ENCODE measurements at regions not wholly inside any gene's neighbourhood (a gene's known extent, or its start where the extent isn't known, plus 50 kb on each side); places are given as distances from the start of the nearest gene placed in this dataset.

GRCh38 chr9:3125602-3126405 lies 281.9 kb upstream of the PUM3 start:
- no peaks in the 10 kb centered on the region for H3K9me3 ChIP-seq (ENCODE audit: low read depth)
- H2AFZ ChIP-seq = no peak overlapping the region

GRCh38 chr9:3124001-3124400 lies 280.1 kb upstream of the PUM3 start:
- Histone ChIP-seq H3K27me3 (peaks cover 2% of the 10 kb centered on the region), H3K36me3 (replicated peaks; ENCODE audit: insufficient read depth, low read depth) (no peaks in the 10 kb centered on the region), H3K27ac (no peak overlapping the region), H3K9me2 (replicated peaks; ENCODE audit: insufficient read depth) (no peaks in the 10 kb centered on the region), H3K79me2 (no peaks in the 10 kb centered on the region), H3K4me3 (no peak overlapping the region), H2AFZ (no peak overlapping the region), H3K9me3 (ENCODE audit: low read depth) (no peaks in the 10 kb centered on the region), H4K20me1 (ENCODE audit: insufficient read depth, poor library complexity, severe bottlenecking) (no peaks in the 10 kb centered on the region), H3K4me1 (ENCODE audit: insufficient read depth) (no peaks in the 10 kb centered on the region), H3K4me2 (no peak overlapping the region)
- TF ChIP-seq EZH2phosphoT487 (IDR thresholded peaks at IDR 0.05; ENCODE audit: low read depth, severe bottlenecking, unreplicated experiment) (no peak), EZH2 (IDR thresholded peaks at IDR 0.05; ENCODE audit: borderline replicate concordance) (no peak)
- TF ChIP-seq, protein P1, sequence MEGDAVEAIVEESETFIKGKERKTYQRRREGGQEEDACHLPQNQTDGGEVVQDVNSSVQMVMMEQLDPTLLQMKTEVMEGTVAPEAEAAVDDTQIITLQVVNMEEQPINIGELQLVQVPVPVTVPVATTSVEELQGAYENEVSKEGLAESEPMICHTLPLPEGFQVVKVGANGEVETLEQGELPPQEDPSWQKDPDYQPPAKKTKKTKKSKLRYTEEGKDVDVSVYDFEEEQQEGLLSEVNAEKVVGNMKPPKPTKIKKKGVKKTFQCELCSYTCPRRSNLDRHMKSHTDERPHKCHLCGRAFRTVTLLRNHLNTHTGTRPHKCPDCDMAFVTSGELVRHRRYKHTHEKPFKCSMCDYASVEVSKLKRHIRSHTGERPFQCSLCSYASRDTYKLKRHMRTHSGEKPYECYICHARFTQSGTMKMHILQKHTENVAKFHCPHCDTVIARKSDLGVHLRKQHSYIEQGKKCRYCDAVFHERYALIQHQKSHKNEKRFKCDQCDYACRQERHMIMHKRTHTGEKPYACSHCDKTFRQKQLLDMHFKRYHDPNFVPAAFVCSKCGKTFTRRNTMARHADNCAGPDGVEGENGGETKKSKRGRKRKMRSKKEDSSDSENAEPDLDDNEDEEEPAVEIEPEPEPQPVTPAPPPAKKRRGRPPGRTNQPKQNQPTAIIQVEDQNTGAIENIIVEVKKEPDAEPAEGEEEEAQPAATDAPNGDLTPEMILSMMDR (IDR thresholded peaks at IDR 0.05; ENCODE audit: poor library complexity) = no peak
- no peak for DNase-seq (ENCODE audit: low spot score)
- 7% methylated on average over 2 of the region's 2 CpGs for WGBS (ENCODE audit: low lambda C conversion rate, missing lambda C conversion rate)

More at GRCh38 chr9:3125602-3126405, 281.9 kb upstream of the PUM3 start:
- WGBS (ENCODE audit: low lambda C conversion rate, missing lambda C conversion rate) = 72% methylated on average over 6 of the region's 6 CpGs
- H3K9me2 ChIP-seq (replicated peaks; ENCODE audit: insufficient read depth) = peaks cover 4% of the 10 kb centered on the region
- TF ChIP-seq EZH2 (IDR thresholded peaks at IDR 0.05; ENCODE audit: borderline replicate concordance) = no peak
- TF ChIP-seq, protein P1 (IDR thresholded peaks at IDR 0.05; ENCODE audit: poor library complexity) = no peak
- no peak for TF ChIP-seq EZH2phosphoT487 (IDR thresholded peaks at IDR 0.05; ENCODE audit: low read depth, severe bottlenecking, unreplicated experiment)
- H4K20me1 ChIP-seq (ENCODE audit: insufficient read depth, poor library complexity, severe bottlenecking) = no peaks in the 10 kb centered on the region
- H3K27me3 ChIP-seq = peaks cover 2% of the 10 kb centered on the region
- H3K4me1 ChIP-seq (ENCODE audit: insufficient read depth) = no peaks in the 10 kb centered on the region
- no peak overlapping the region for H3K4me3 ChIP-seq
- no peak for DNase-seq (ENCODE audit: low spot score)
- H3K27ac ChIP-seq = no peak overlapping the region
- peaks cover 6% of the 10 kb centered on the region for H3K36me3 ChIP-seq (replicated peaks; ENCODE audit: insufficient read depth, low read depth)
- no peaks in the 10 kb centered on the region for H3K79me2 ChIP-seq
- no peak overlapping the region for H3K4me2 ChIP-seq

- H3K79me2 ChIP-seq = no peaks in the 10 kb centered on the region
- H3K9me2 ChIP-seq (replicated peaks; ENCODE audit: insufficient read depth) = no peaks in the 10 kb centered on the region
- no peak overlapping the region for H3K4me2 ChIP-seq
- DNase-seq (ENCODE audit: low spot score) = no peak
- H3K9me3 ChIP-seq (ENCODE audit: low read depth) = no peaks in the 10 kb centered on the region
- H3K27ac ChIP-seq = no peak overlapping the region
- H3K4me3 ChIP-seq = no peak overlapping the region
- no peaks in the 10 kb centered on the region for H3K4me1 ChIP-seq (ENCODE audit: insufficient read depth)
- TF ChIP-seq, protein P1 (IDR thresholded peaks at IDR 0.05; ENCODE audit: poor library complexity) = no peak
- no peak for TF ChIP-seq EZH2phosphoT487 (IDR thresholded peaks at IDR 0.05; ENCODE audit: low read depth, severe bottlenecking, unreplicated experiment)
- TF ChIP-seq EZH2 (IDR thresholded peaks at IDR 0.05; ENCODE audit: borderline replicate concordance) = no peak
- H2AFZ ChIP-seq = no peak overlapping the region
- H4K20me1 ChIP-seq (ENCODE audit: insufficient read depth, poor library complexity, severe bottlenecking) = no peaks in the 10 kb centered on the region
- no peaks in the 10 kb centered on the region for H3K27me3 ChIP-seq
- H3K36me3 ChIP-seq (replicated peaks; ENCODE audit: insufficient read depth, low read depth) = no peaks in the 10 kb centered on the region
These were observed 274.2 kb upstream of the PUM3 start for GRCh38 chr9:3118081-3118480.
